IPS-20b (cell line): ENCODE measurements at regions not wholly inside any gene's neighbourhood (a gene's known extent, or its start where the extent isn't known, plus 50 kb on each side); places are given as distances from the start of the nearest gene placed in this dataset.
"Not testable (repeated sequence)": the region's sequence is repeated elsewhere in the genome, so short reads cannot be mapped to it uniquely, and the experiment has no call there.

Source experiments
- H3K27ac ChIP-seq: one replicate; pipeline ENCODE4 v1.5.1; 2013; ENCODE audit warnings: low read length
- H3K27me3 ChIP-seq: 2 replicates; pipeline ENCODE4 v1.6.1; 2013; ENCODE audit warnings: mild to moderate bottlenecking, low read length, inconsistent platforms; ENCODE audit not compliant: insufficient read depth
- H3K36me3 ChIP-seq: 2 replicates; pipeline ENCODE4 v1.6.1; 2013; ENCODE audit warnings: low read depth, mild to moderate bottlenecking, inconsistent platforms, low read length, moderate library complexity; ENCODE audit not compliant: insufficient read depth
- H3K4me1 ChIP-seq: 2 replicates; pipeline ENCODE4 v1.6.1; 2013; ENCODE audit warnings: mild to moderate bottlenecking, control low read depth, inconsistent platforms, low read length, moderate library complexity; ENCODE audit not compliant: insufficient read depth
- H3K4me3 ChIP-seq: 2 replicates; pipeline ENCODE4 v1.5.1; 2013; ENCODE audit warnings: mild to moderate bottlenecking, low read length, inconsistent platforms
- H3K9ac ChIP-seq: 2 replicates; pipeline ENCODE4 v1.6.1; 2013; ENCODE audit warnings: low read depth, mild to moderate bottlenecking, inconsistent platforms, low read length, moderate library complexity
- H3K9me3 ChIP-seq: 2 replicates; pipeline ENCODE4 v1.6.1; 2013; ENCODE audit warnings: mild to moderate bottlenecking, low read depth, low read length, inconsistent platforms; ENCODE audit not compliant: insufficient read depth

- no peaks in the 10 kb centered on the region for H3K36me3 ChIP-seq
- H3K27me3 ChIP-seq: no peaks in the 10 kb centered on the region
- H3K9ac ChIP-seq: no peak overlapping the region
- H3K4me3 ChIP-seq: no peak overlapping the region
- H3K27ac ChIP-seq: no peak overlapping the region
- no peaks in the 10 kb centered on the region for H3K9me3 ChIP-seq
- H3K4me1 ChIP-seq: peaks cover 3% of the 10 kb centered on the region; the same call in 1 of the 2 replicates
Measured at GRCh38 chr9:126071076-126071750, 255.4 kb upstream of the MVB12B start.

GRCh38 chr9:126077656-126078055, 249.0 kb upstream of the MVB12B start:
- not testable (repeated sequence) for H3K4me1 ChIP-seq, H3K27ac ChIP-seq, H3K4me3 ChIP-seq, H3K36me3 ChIP-seq, H3K9ac ChIP-seq, H3K27me3 ChIP-seq, H3K9me3 ChIP-seq

GRCh38 chr9:126080641-126081040, 246.0 kb upstream of the MVB12B start:
- H3K27me3 ChIP-seq: no peaks in the 10 kb centered on the region
- H3K36me3 ChIP-seq: no peaks in the 10 kb centered on the region
- H3K9ac ChIP-seq: no peak overlapping the region
- H3K9me3 ChIP-seq: no peaks in the 10 kb centered on the region
- no peak overlapping the region for H3K4me3 ChIP-seq
- H3K27ac ChIP-seq: no peak overlapping the region
- H3K4me1 ChIP-seq: no peaks in the 10 kb centered on the region

GRCh38 chr9:126081746-126082145, 244.9 kb upstream of the MVB12B start:
- Histone ChIP-seq H3K27ac (no peak overlapping the region), H3K9me3 (no peaks in the 10 kb centered on the region), H3K9ac (no peak overlapping the region), H3K4me3 (no peak overlapping the region), H3K36me3 (no peaks in the 10 kb centered on the region), H3K27me3 (no peaks in the 10 kb centered on the region), H3K4me1 (no peaks in the 10 kb centered on the region)

- no peaks in the 10 kb centered on the region for H3K27me3 ChIP-seq
- no peaks in the 10 kb centered on the region for H3K36me3 ChIP-seq
- no peaks in the 10 kb centered on the region for H3K9me3 ChIP-seq
- no peak overlapping the region for H3K9ac ChIP-seq
- H3K4me3 ChIP-seq: no peak overlapping the region
- H3K27ac ChIP-seq: no peak overlapping the region
- H3K4me1 ChIP-seq: no peaks in the 10 kb centered on the region
Measured at GRCh38 chr9:126084008-126084407, 242.6 kb upstream of the MVB12B start.

GRCh38 chr9:126084696-126085095, 241.9 kb upstream of the MVB12B start:
- Histone ChIP-seq H3K4me1 (no peaks in the 10 kb centered on the region), H3K36me3 (no peaks in the 10 kb centered on the region), H3K4me3 (no peak overlapping the region), H3K27ac (no peak overlapping the region), H3K9ac (no peak overlapping the region), H3K9me3 (no peaks in the 10 kb centered on the region), H3K27me3 (no peaks in the 10 kb centered on the region)

GRCh38 chr9:126085170-126085569, 241.5 kb upstream of the MVB12B start:
- Histone ChIP-seq H3K27ac (no peak overlapping the region), H3K27me3 (no peaks in the 10 kb centered on the region), H3K4me1 (no peaks in the 10 kb centered on the region), H3K36me3 (no peaks in the 10 kb centered on the region), H3K9me3 (no peaks in the 10 kb centered on the region), H3K4me3 (no peak overlapping the region), H3K9ac (no peak overlapping the region)

GRCh38 chr9:126088336-126088735, 238.3 kb upstream of the MVB12B start:
- no peaks in the 10 kb centered on the region for H3K9me3 ChIP-seq
- no peak overlapping the region for H3K9ac ChIP-seq
- no peaks in the 10 kb centered on the region for H3K36me3 ChIP-seq
- no peaks in the 10 kb centered on the region for H3K27me3 ChIP-seq
- H3K4me3 ChIP-seq: no peak overlapping the region
- no peak overlapping the region for H3K27ac ChIP-seq
- no peaks in the 10 kb centered on the region for H3K4me1 ChIP-seq

- H3K9me3 ChIP-seq: no peaks in the 10 kb centered on the region
- no peak overlapping the region for H3K9ac ChIP-seq
- H3K36me3 ChIP-seq: no peaks in the 10 kb centered on the region
- no peaks in the 10 kb centered on the region for H3K27me3 ChIP-seq
- no peak overlapping the region for H3K27ac ChIP-seq
- no peak overlapping the region for H3K4me3 ChIP-seq
- H3K4me1 ChIP-seq: no peaks in the 10 kb centered on the region
Measured at GRCh38 chr9:126089789-126090188, 236.8 kb upstream of the MVB12B start.

- no peaks in the 10 kb centered on the region for H3K36me3 ChIP-seq
- no peaks in the 10 kb centered on the region for H3K9me3 ChIP-seq
- H3K9ac ChIP-seq: no peak overlapping the region
- no peaks in the 10 kb centered on the region for H3K27me3 ChIP-seq
- no peak overlapping the region for H3K4me3 ChIP-seq
- H3K4me1 ChIP-seq: no peaks in the 10 kb centered on the region
- no peak overlapping the region for H3K27ac ChIP-seq
Measured at GRCh38 chr9:126093771-126094170, 232.9 kb upstream of the MVB12B start.

GRCh38 chr9:126095546-126096190, 231.0 kb upstream of the MVB12B start:
- H3K27ac ChIP-seq: no peak overlapping the region
- no peak overlapping the region for H3K9ac ChIP-seq
- H3K27me3 ChIP-seq: no peaks in the 10 kb centered on the region
- no peaks in the 10 kb centered on the region for H3K4me1 ChIP-seq
- no peaks in the 10 kb centered on the region for H3K36me3 ChIP-seq
- H3K9me3 ChIP-seq: no peaks in the 10 kb centered on the region
- no peak overlapping the region for H3K4me3 ChIP-seq

- H3K4me3 ChIP-seq: no peak overlapping the region
- no peak overlapping the region for H3K27ac ChIP-seq
- no peaks in the 10 kb centered on the region for H3K36me3 ChIP-seq
- no peaks in the 10 kb centered on the region for H3K27me3 ChIP-seq
- no peaks in the 10 kb centered on the region for H3K9me3 ChIP-seq
- H3K4me1 ChIP-seq: no peaks in the 10 kb centered on the region
- H3K9ac ChIP-seq: no peak overlapping the region
Measured at GRCh38 chr9:126096340-126096739, 230.3 kb upstream of the MVB12B start.
